ENCODE measurements at regions not wholly inside any gene's neighbourhood (a gene's known extent, or its start where the extent isn't known, plus 50 kb on each side); places are given as distances from the start of the nearest gene placed in this dataset.

DNA sequence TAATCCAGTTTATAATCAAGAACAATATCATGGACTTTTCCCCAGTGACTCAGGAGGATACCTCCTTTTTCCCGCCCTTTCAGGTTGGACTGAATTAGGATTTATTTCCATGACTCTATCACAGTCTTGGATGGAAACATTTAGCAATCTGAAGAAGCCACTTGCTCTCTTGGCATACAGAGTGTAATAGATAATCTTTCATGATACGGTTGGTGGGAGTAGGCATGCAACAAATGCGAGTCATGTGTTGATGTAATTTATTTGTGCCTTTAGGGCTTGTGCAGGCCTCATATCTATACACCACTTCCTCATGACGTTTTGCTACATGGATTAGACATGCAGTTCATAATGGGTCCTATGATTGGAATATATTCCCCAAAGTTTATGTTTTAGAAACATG, 54.2 kb upstream of the MCTP2 start:
- no peak for DNase-seq

DNA sequence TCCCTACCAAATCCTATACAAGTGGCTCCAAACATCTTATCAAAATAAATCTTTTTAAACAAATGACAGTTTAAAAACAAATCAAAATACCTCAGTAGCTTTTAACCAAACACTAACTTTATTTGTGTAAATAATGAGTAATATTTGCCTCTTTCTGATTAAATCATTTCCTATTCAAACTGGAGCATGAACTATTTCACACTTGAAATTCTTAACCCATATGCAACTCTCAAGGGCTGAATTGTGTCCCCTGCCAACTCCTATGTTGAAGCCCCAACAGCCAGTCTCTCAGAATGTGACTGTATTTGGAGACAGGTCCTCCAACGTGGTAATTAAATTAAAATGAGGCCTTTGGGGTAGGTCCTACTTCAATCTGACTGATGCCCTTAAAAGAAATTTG, 55.9 kb upstream of the MCTP2 start:
- no peak for DNase-seq

GRCh38 chr15:94174399-94174802, 57.0 kb upstream of the MCTP2 start:
- DNase-seq = peak; percentile 75

GRCh38 chr15:94168250-94168649, 63.1 kb upstream of the MCTP2 start:
- no peak for DNase-seq

DNA sequence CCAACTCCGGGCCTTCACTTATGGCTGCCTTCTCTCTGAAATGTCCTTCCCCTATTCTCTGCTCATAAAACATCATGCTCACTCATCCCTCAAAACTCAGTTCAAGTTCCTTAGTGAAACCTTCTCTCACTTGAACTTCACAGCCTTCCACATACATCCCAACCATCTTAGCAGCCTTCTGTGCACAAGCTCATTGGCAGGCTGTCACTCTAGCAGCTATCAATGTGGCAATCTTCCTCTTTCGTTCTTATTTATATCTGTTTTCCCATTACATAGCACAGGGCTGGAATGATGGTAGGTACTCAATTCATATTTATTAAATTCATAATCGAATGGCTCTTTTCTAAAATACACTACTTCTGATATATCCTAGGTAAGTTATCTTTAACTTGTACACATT, 66.4 kb upstream of the MCTP2 start:
- DNase-seq = no peak

DNA sequence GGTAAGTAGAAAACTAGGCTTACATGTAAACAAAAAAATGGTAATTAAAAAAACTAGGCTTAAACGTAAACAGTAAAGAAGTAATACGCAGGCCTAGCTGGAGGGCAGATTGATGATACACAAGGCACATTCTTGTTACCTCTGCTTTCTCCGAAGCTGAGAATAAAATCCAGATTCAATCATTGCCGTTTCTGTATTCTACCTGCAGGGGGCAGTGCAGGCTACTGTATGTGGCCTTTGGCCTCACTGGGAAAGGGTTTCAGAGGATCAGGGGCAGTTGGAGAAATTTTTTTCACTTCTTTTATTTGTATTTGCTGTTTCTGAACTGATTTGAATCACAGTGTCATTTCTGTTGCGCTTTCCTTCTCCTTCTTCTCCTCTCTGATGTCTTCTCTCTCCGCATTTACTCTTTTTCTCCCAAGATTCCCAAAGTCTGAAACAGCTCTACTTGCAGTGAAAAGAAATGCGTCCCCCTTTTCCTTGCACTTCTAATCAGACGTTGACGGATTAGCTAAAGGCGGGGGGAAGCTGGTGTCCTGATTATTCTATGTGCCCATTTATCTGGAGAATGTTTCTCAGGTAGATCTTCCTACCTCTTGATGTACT, 67.1 kb upstream of the MCTP2 start:
- DNase-seq = peak; percentile 70

DNA sequence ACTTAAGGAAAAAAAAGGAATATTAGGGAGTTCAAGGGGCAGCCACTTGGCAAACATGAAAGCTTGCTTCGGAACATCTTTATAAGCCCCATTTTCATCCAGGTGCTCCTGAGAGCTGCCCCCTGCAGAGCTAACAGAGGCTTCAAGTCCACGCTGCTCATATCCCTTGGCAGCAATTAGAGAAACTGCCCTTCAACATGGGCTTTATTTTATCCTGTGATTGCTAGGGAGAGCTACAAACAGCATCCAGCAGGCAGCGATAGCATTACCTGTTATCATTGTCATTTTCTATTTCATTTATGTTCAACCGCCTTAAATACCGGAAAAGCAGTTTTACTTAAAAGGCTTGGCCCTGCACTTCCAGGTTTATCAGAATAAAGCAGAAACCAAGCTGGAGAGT, 68.4 kb upstream of the MCTP2 start:
- DNase-seq = no peak

DNA sequence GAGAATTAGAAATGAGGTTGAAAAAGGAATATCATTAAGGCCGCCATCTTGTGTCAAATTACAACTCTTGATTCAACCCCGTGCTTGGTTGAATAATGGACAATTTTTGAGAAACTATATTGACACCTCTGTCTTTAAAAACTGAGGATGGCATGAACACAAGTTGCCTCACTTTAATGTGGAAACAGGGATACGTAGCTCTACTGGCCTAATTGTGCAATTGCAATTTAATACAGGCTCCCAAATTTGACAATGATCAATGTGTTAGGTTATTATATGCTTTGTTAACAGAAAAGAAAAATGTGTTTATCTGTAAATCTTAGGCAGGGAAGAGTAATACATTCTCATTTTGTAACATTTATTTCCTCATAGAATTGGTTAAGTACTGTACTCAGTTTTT, 77.1 kb upstream of the MCTP2 start:
- DNase-seq = no peak

DNA sequence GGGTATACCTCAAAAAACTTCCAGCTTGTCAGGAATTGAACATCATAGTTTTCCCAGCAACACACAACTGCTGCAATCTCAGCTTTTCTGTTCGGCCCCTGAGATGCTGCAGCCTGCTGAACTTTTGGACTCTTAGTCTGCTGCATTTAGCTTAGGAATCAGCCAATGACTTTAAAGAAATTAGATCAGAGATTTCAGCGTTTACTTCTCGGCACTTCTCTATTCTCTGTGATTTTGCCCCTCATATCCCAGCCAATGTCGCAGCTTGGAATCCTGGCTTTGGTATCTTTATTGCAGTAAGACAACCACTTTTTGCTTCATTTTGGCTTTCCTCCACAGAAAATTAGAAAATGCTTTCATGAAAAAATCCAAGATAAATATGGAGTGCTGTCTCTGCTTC, 86.3 kb upstream of the MCTP2 start:
- no peak for DNase-seq

DNA sequence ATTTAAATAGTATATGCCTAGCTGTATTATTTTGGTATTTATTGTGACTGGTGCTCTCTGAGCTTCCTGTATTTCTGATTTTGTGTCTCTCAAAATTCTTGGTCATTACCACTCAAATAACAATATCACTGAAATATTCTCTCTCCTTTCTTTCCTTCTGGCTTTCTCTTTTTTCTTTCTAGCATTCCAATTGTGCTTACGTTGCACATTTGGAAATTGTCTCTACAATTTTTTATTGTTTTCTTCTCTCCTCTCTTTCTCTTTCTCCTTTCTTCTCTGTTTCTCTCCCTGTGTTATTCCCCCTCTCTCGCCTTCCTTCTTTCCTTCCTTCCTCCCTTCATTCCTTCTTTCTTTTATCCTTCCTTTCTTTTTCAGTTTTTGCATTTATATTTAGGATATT, 89.6 kb upstream of the MCTP2 start:
- DNase-seq = no peak

- DNase-seq = peak; percentile 34
Measured at GRCh38 chr15:94135486-94136147, 95.7 kb upstream of the MCTP2 start.

DNA sequence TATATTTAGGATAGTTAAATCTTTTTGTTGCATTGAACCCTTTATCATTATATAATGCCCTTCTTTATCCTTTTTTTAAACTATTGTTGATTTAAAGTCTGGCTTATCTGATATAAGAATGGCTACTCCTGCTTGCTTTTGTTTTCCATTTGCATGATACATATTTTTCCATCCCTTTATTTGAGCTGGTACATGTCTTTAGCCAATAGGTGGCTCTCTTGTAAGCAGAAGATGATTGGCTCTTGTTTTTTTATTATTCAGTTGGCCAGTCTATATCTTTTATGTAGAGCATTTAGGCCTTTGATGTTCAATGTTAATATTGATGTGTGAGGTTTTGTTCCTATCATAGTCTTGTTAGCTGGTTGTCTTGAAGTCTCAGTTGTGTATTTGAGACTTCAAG, 99.5 kb upstream of the MCTP2 start:
- no peak for DNase-seq

GRCh38 chr15:94130504-94130903, 100.9 kb upstream of the MCTP2 start:
- DNase-seq = no peak

DNA sequence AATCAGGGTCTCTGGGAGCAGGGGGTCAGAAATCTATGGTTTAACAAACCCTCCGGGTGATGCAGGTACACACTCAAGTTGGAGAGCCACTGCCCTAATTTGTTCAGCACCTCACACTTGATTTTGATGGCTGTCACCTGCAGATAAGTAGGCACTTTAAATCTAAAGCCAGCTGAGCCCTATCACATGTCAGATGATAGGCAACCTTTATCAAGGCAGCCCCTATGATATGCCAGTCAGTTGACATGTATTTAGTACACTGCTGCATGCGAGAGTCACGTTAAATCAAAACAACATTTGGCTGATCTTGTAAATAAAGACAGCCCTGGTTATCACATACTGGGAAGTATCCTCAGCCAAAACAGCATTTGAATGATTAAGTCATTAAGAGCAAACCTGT, 104.4 kb upstream of the MCTP2 start:
- DNase-seq = no peak

- DNase-seq = no peak
Measured at GRCh38 chr15:94125698-94126097, 105.7 kb upstream of the MCTP2 start.

DNA sequence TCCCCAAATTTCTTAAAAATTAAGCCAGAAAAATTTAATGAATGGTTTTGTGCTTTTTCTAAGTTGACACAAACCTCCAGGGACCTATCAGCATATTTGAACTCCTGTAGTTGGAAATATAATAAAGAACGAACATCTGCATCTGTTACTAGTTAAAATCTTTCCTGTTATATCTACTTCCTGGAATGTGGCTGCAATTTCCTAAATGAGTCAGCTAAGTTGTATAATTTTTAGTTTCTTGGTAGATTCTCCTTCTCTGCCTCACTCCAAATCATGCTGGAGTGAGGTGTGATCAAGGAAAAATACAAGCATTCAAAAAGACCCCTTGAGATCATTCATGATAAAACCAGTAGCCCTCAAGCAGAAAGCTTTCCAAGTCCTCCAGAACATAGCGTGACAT, 106.2 kb upstream of the MCTP2 start:
- DNase-seq = peak; percentile 82

DNA sequence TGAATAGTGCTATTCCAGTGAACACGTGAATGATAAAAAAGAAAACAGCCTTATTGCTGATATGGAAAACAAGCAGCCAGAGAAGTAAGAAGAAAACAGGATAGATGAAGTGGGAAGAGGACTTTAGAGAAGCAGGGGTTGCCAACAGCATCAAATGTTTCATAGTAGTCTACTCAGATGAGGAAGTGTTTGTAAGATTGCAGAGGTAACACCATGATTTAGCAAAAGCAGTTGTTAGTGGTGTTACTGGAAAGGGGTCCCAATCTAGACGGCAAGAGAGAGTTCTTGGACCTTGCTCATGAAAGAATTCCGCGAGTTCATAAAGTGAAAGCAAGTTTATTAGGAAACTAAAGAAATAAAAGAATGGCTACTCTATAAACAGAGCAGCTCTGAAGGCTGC, 108.8 kb upstream of the MCTP2 start:
- DNase-seq = no peak

GRCh38 chr15:94119923-94120775, 111.2 kb upstream of the MCTP2 start:
- peak; percentile 91 for DNase-seq

DNA sequence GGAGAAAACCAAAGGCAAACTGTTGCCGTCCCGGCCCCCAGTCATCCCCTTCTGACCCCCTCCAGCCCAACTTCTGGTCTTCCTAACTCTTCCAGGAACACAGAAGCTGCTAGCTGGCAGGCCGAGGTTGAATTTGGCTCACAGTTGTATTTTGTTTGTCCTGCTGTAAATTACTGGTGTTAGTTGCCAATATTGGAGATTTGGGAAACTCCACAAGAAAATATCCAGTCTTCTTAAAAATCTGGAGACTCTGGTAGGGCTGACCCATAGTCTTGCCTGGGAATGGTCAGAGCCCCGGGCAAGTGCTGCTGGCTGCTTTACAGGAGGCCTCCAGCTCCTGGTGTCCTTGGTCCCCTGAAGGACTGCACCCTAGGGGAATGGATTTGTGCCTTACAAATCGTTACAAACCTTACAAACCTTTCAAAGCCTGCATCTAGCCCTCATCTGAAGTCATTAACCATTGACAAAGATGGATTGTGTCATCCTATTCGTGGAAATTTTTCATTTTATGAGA, 112.0 kb upstream of the MCTP2 start:
- DNase-seq = peak; percentile 25

- DNase-seq = peak; percentile 56
Measured at GRCh38 chr15:94110476-94111130, 120.8 kb upstream of the MCTP2 start.

GRCh38 chr15:94107652-94108051, 123.7 kb upstream of the MCTP2 start:
- DNase-seq = no peak

DNA sequence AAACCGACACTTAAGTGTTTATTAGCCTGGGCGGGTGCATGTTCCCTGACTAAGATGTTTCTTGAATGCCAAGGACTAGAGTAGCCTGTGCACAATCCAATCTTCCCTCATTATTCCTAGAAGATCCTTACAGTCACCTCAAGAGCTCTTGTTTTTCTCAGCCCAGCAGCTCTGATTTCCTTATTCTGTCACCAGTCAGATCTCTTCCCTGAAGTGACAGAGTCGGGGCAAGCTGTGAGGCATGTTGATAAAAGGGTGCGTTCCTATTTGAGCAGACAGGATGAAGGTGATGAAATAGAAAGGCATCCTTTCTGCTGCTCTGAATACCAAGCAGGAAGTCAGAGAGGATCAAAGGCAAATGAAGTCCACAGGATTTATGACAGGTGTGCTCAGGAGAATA, 125.6 kb upstream of the MCTP2 start:
- peak; percentile 58 for DNase-seq

GRCh38 chr15:94100863-94101262, 130.5 kb upstream of the MCTP2 start:
- DNase-seq = no peak

All from fibroblast of upper back skin (primary cell).